Right atrium auricular region (tissue), 2 donors: ENCODE measurements at regions not wholly inside any gene's neighbourhood (a gene's known extent, or its start where the extent isn't known, plus 50 kb on each side); places are given as distances from the start of the nearest gene placed in this dataset.

Source experiments
- DNase-seq: peaks from one replicate; pipeline ENCODE4 v3.0.0-alpha.2; 2019; ENCODE audit warnings: low spot score
- H3K27ac ChIP-seq, 2 donors: fragments of 200-600 bp; sonication (generic); 1 replicate in 1 of 2; 2 replicates in 1 of 2; pipeline ENCODE4 v1.5.1; 2016 to 2019
- H3K27me3 ChIP-seq, 2 donors: fragments of 200-600 bp; sonication (generic); one replicate each; pipeline versions ENCODE4 v1.5.1 to v1.6.0; 2017 to 2019
- H3K36me3 ChIP-seq: fragments of 200-600 bp; sonication (generic); one replicate; pipeline ENCODE4 v1.5.1; 2016
- H3K4me1 ChIP-seq, 2 donors: fragments of 200-600 bp; sonication (generic); one replicate each; pipeline versions ENCODE4 v1.5.1 to v1.6.0; 2017 to 2019
- H3K4me3 ChIP-seq, 2 donors: fragments of 200-600 bp; sonication (generic); 1 replicate in 1 of 2; 2 replicates in 1 of 2; pipeline ENCODE4 v1.5.1; 2017 to 2019; ENCODE audit warnings: mild to moderate bottlenecking in 1 of 2, moderate library complexity in 1 of 2
- H3K9me3 ChIP-seq, 2 donors: fragments of 200-600 bp; sonication (generic); one replicate each; pipeline ENCODE4 v1.5.1; 2019
- CTCF ChIP-seq, 2 donors: fragments of 200-600 bp; sonication (generic); IDR thresholded peaks; one replicate each; pipeline ENCODE4 v1.5.1; 2019; ENCODE audit warnings: antibody characterized with exemption in 2 of 2

DNA sequence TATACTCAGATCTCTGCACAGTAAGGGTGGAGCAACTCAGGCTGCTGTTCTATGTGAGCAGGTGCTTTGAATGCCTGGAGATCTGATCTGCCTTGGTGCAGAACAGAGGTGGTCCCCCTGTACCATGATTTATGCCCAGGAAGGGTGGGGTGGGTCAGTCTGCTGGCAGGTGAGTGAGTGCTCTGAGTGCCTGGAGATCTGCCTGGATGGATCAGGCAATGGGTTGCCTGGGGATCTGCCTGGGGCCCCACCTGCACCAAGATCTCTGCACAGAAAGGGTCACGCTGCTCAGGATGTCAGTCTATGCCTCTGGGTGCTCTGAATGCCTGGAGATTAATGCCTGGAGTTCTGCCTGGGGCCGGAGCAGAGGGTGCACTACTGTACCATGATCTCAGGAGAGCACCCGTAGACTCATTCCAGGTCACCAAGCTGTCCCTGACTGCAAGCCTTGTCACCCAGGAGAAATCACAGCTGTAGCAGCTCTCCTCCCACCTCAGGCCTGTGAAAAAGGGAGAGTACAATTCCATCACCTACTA lies 342.9 kb downstream of the GBA3 start:
- TF ChIP-seq CTCF (IDR thresholded peaks at IDR 0.05), result no peak
- Histone ChIP-seq H3K4me1 (no peaks in the 10 kb centered on the region), H3K27ac (no peak overlapping the region), H3K4me3 (no peak overlapping the region), H3K9me3 (no peaks in the 10 kb centered on the region), H3K36me3 (no peaks in the 10 kb centered on the region), H3K27me3 (no peaks in the 10 kb centered on the region)
- DNase-seq, result no peak

DNA sequence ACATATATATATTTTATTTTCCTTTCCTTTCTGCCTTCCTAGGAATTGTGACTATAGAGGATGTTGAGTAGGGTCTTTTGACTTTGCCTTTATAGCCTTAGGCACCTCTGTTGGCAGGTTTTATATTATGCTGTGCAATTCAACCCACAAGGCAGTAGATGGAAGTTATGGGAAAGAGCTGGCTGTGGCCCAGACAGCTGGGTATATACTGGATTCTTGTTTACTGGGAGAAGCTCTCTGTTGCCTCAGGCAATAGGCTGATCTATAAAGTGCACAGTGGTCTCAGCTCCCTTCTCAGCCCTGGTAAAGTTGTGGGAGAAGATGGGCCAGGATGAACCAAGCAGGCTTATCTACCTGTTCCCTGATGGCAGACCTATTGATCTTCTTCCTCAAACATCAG lies 342.0 kb downstream of the GBA3 start:
- H3K27ac ChIP-seq, result no peak overlapping the region
- H3K27me3 ChIP-seq, result no peaks in the 10 kb centered on the region
- H3K4me3 ChIP-seq, result no peak overlapping the region
- no peak for DNase-seq
- no peaks in the 10 kb centered on the region for H3K4me1 ChIP-seq
- TF ChIP-seq CTCF (IDR thresholded peaks at IDR 0.05), result no peak
- H3K9me3 ChIP-seq, result no peaks in the 10 kb centered on the region
- H3K36me3 ChIP-seq, result no peaks in the 10 kb centered on the region

DNA sequence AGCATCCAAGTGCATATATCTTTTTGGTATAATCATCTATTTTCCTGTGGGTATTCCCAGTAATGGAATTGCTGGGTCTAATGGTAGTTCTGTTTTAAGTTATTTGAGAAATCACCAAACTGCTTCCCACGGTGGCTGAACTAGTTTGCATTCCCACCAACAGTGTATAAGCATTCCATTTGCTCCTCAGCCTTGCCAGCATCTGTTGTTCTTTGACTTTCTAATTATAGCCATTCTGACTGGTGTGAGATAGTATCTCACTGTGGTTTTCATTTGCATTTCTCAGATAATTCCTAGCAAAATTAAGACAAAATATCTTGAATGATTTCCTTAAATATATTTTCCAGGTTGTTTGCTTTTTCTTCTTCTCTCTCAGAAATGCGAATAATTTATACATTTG lies 341.1 kb downstream of the GBA3 start:
- no peaks in the 10 kb centered on the region for H3K4me1 ChIP-seq
- TF ChIP-seq CTCF (IDR thresholded peaks at IDR 0.05), result no peak

DNA sequence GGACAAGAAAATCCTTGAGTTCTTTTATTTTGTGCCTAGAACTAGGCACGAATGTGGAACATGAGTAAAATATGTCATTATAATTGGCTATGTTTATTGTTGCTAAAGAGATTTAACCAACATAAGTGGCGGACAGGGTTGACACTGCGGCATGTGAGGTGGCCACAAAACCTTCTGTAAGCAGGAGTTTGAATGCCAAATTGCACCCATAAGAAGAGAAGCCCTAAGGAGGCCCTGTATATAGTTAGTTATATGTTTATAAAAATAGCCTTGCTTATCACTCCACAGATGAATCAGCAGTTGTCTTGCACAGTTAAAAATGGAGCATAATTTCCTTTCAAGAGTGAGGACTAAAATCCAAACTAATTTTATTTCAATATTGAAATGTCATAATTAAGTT lies 336.1 kb downstream of the GBA3 start:
- no peak for DNase-seq
- no peak for TF ChIP-seq CTCF (IDR thresholded peaks at IDR 0.05)
- H3K4me3 ChIP-seq, result no peak overlapping the region
- no peaks in the 10 kb centered on the region for H3K36me3 ChIP-seq
- H3K27ac ChIP-seq, result no peak overlapping the region
- H3K27me3 ChIP-seq, result no peaks in the 10 kb centered on the region
- H3K9me3 ChIP-seq, result no peaks in the 10 kb centered on the region
- H3K4me1 ChIP-seq, result no peaks in the 10 kb centered on the region

More for the DNA sequence above, 341.1 kb downstream of the GBA3 start:
- no peak for DNase-seq
- Histone ChIP-seq H3K27me3 (no peaks in the 10 kb centered on the region), H3K9me3 (no peaks in the 10 kb centered on the region), H3K27ac (no peak overlapping the region), H3K36me3 (no peaks in the 10 kb centered on the region), H3K4me3 (no peak overlapping the region)

- no peaks in the 10 kb centered on the region for H3K36me3 ChIP-seq
- H3K9me3 ChIP-seq, result no peaks in the 10 kb centered on the region
- DNase-seq, result no peak
- no peak for TF ChIP-seq CTCF (IDR thresholded peaks at IDR 0.05)
- H3K27me3 ChIP-seq, result no peaks in the 10 kb centered on the region
- no peaks in the 10 kb centered on the region for H3K4me1 ChIP-seq
- no peak overlapping the region for H3K4me3 ChIP-seq
- H3K27ac ChIP-seq, result no peak overlapping the region
Observed at GRCh38 chr4:23023666-23024065, 330.9 kb downstream of the GBA3 start.

GRCh38 chr4:23023121-23023520 lies 330.4 kb downstream of the GBA3 start:
- Histone ChIP-seq H3K27me3 (no peaks in the 10 kb centered on the region), H3K36me3 (no peaks in the 10 kb centered on the region), H3K27ac (no peak overlapping the region), H3K4me1 (no peaks in the 10 kb centered on the region), H3K4me3 (no peak overlapping the region), H3K9me3 (no peaks in the 10 kb centered on the region)
- no peak for DNase-seq
- TF ChIP-seq CTCF (IDR thresholded peaks at IDR 0.05), result no peak
